HepG2 (cell line): ENCODE measurements at regions not wholly inside any gene's neighbourhood (a gene's known extent, or its start where the extent isn't known, plus 50 kb on each side); places are given as distances from the start of the nearest gene placed in this dataset.
"Not testable (repeated sequence)": the region's sequence is repeated elsewhere in the genome, so short reads cannot be mapped to it uniquely, and the experiment has no call there.

Source experiments
- ATAC-seq: fragments of 200-7000 bp; cut with Tn5 transposase; 3 replicates; pipeline ENCODE4 v1.9.1; 2020; ENCODE audit warnings: mild to moderate bottlenecking, moderate library complexity
- BruUV-seq: library from RNA; stranded (reverse); fragments of 400-500 nt; replicated peaks from 2 replicates; lab custom pipeline; 2021; lab: Mats Ljungman, UMichigan
- CTCF ChIA-PET: fragments of 300-600 bp; formaldehyde crosslinking; extraction: SDS; loops from one replicate; lab custom pipeline; 2021; ENCODE audit warnings: low total read pairs, inconsistent platforms, low intra/inter-chr PET ratio; lab: Yijun Ruan, JAX
- POLR2A ChIA-PET: fragments of 350-600 bp; sonication (Branson Sonifier 250); formaldehyde crosslinking; loops from one replicate; lab custom pipeline; 2020; ENCODE audit warnings: antibody characterized with exemption, inconsistent platforms; lab: Yijun Ruan, JAX
- DNase-seq: peaks from one replicate; pipeline ENCODE4 v3.0.0-alpha.2; 2015; ENCODE audit warnings: low spot score
- FAIRE-seq: peaks from 3 replicates; lab custom pipeline; 2011; peaks lifted over from hg19 to GRCh38; lab: Jason Lieb, UNC
- H2AFZ ChIP-seq: one replicate; pipeline ENCODE4 v1.6.1; 2011; ENCODE audit warnings: low read length, inconsistent platforms
- H3K27ac ChIP-seq: fragments of 300-600 bp; 3 replicates; pipeline ENCODE4 v1.8.0; 2011; ENCODE audit warnings: mixed run types, mild to moderate bottlenecking, mixed read lengths, low read length, inconsistent platforms; ENCODE audit not compliant: insufficient read depth; ENCODE audit errors: extremely low read length
- H3K27me3 ChIP-seq, 2 experiments: fragments of 200-600 bp in 1 of 2; 2 replicates in 1 of 2; 3 replicates in 1 of 2; pipeline versions ENCODE4 v1.6.0 to v1.8.0; 2011; ENCODE audit warnings: low read length in 2 of 2, mild to moderate bottlenecking in 2 of 2, moderate library complexity in 2 of 2, inconsistent platforms in 1 of 2; ENCODE audit not compliant: insufficient read depth in 2 of 2, control insufficient read depth in 1 of 2
- H3K36me3 ChIP-seq, 2 experiments: fragments of 200-600 bp in 1 of 2; replicated peaks in 1 of 2; 2 replicates in 1 of 2; 3 replicates in 1 of 2; pipeline versions ENCODE4 v1.5.1 to v1.8.0; 2011; ENCODE audit warnings: low read length in 2 of 2, inconsistent platforms in 1 of 2; ENCODE audit not compliant: insufficient read depth in 2 of 2, control insufficient read depth in 1 of 2
- H3K4me1 ChIP-seq: 2 replicates; pipeline ENCODE4 v1.5.1; 2012; ENCODE audit warnings: low read length, inconsistent platforms; ENCODE audit not compliant: insufficient read depth
- H3K4me2 ChIP-seq: 2 replicates; pipeline ENCODE4 v1.6.0; 2011; ENCODE audit warnings: low read depth, low read length, inconsistent platforms
- H3K4me3 ChIP-seq, 3 experiments: fragments of 200-600 bp in 1 of 3; sonication (generic), shearing (Covaris generic) in 1 of 3; replicated peaks in 1 of 3; 2 replicates each; pipeline ENCODE4 v1.5.1; 2011 to 2016; ENCODE audit warnings: low read length in 3 of 3, inconsistent platforms in 2 of 3, low read depth in 2 of 3, mild to moderate bottlenecking in 2 of 3, control low read depth in 1 of 3, mixed read lengths in 1 of 3; ENCODE audit not compliant: insufficient read depth in 1 of 3
- H3K79me2 ChIP-seq: one replicate; pipeline ENCODE4 v1.6.1; 2011; ENCODE audit warnings: low read length, inconsistent platforms; ENCODE audit not compliant: insufficient read depth
- H3K9ac ChIP-seq: 2 replicates; pipeline ENCODE4 v1.6.0; 2011; ENCODE audit warnings: mild to moderate bottlenecking, low read depth, low read length, inconsistent platforms; ENCODE audit not compliant: insufficient read depth
- H3K9me3 ChIP-seq: 2 replicates; pipeline ENCODE4 v1.5.1; 2012; ENCODE audit warnings: mild to moderate bottlenecking, low read length
- H4K20me1 ChIP-seq: 2 replicates; pipeline ENCODE4 v1.6.0; 2011; ENCODE audit warnings: inconsistent platforms, mild to moderate bottlenecking, low read length, moderate library complexity; ENCODE audit not compliant: insufficient read depth
- CC2D1A ChIP-seq: sonication (generic); formaldehyde crosslinking; IDR thresholded peaks from 2 replicates; pipeline ENCODE4 v1.8.1; 2023; ENCODE audit warnings: mild to moderate bottlenecking, missing genetic modification reagents
- NFAT5 ChIP-seq: sonication (generic); formaldehyde crosslinking; IDR thresholded peaks from 2 replicates; pipeline ENCODE4 v1.4.0; 2020; ENCODE audit warnings: missing genetic modification reagents
- RCOR2 ChIP-seq: IDR thresholded peaks from 2 replicates; pipeline ENCODE4 v1.6.1; 2016; ENCODE audit warnings: missing biosample characterization, missing genetic modification reagents
- RNF2 ChIP-seq: fragments of 450-650 bp; conservative IDR thresholded peaks from 2 replicates; pipeline ENCODE4 v1.6.1; 2016; ENCODE audit warnings: low read depth
- U2AF1 ChIP-seq: fragments of 200-400 bp; formaldehyde crosslinking; optimal IDR thresholded peaks from 2 replicates; pipeline ENCODE3; 2017; ENCODE audit warnings: mild to moderate bottlenecking, low read depth, low read length
- U2AF2 ChIP-seq: fragments of 200-400 bp; formaldehyde crosslinking; IDR thresholded peaks from 2 replicates; pipeline ENCODE4 v1.6.1; 2017; ENCODE audit warnings: low read depth, mild to moderate bottlenecking, low read length
- ZNF562 ChIP-seq: sonication (generic); formaldehyde crosslinking; IDR thresholded peaks from 2 replicates; pipeline ENCODE4 v1.8.0; 2022; ENCODE audit warnings: missing genetic modification reagents, borderline replicate concordance
- WGBS: methylation state at CpG from one replicate; pipeline ENCODE4 v1.1.6; 2017; ENCODE audit warnings: low lambda C conversion rate; 5-methylcytosine and 5-hydroxymethylcytosine counted together
- in situ Hi-C: cut with HindIII; loops from 2 replicates; pipeline ENCODE4 v1.10.0; 2017; ENCODE audit warnings: low pct_unique_long_range_greater_than_20kb; ENCODE audit not compliant: extremely low pct_ligation_motif_present
- intact Hi-C: fragments of 100-400 bp; cut with micrococcal nuclease; formaldehyde crosslinking; loops from one replicate; pipeline ENCODE4 v1.10.0; 2022; ENCODE audit not compliant: unreplicated experiment

DNA sequence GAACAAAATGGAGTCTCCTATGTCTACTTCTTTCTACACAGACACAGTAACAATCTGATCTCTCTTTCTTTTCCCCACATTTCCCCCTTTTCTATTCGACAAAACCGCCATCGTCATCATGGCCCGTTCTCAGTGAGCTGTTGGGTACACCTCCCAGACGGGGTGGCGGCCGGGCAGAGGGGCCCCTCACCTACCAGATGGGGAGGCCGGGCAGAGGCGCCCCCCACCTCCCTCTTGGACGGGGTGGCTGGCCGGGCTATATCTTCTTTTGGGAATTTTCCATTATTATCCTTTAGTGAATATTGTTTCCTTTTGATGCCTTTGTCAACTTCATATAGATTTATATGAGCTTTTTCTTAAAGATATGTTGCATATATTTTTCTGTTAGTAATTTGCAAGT, 53.4 kb upstream of the PMCH start:
- DNase-seq, H3K9me3 ChIP-seq, H3K27me3 ChIP-seq, FAIRE-seq, BruUV-seq, POLR2A ChIA-PET, H3K79me2 ChIP-seq, CTCF ChIA-PET, H3K9ac ChIP-seq, H3K4me1 ChIP-seq, H3K36me3 ChIP-seq, H3K4me3 ChIP-seq, intact Hi-C loops, H3K4me2 ChIP-seq, ATAC-seq, H4K20me1 ChIP-seq, H2AFZ ChIP-seq, H3K27ac ChIP-seq, in situ Hi-C loops: not testable (repeated sequence)
- WGBS = 51% methylated on average over 11 of the region's 11 CpGs

- no peaks in the 10 kb centered on the region for H4K20me1 ChIP-seq
- no peak for DNase-seq
- intact Hi-C loops (no loop called here), in situ Hi-C loops (no loop called here)
- no peak overlapping the region for H3K4me3 ChIP-seq
- H3K9ac ChIP-seq = no peak overlapping the region
- no peaks in the 10 kb centered on the region for H3K4me1 ChIP-seq
- BruUV-seq = no TSS peak
- no peak overlapping the region for H3K27ac ChIP-seq
- H3K36me3 ChIP-seq = no peaks in the 10 kb centered on the region
- TF ChIP-seq RCOR2 (CRISPR knock-in tag) (no peak), U2AF1 (no peak), U2AF2 (no peak), RNF2 (no peak), ZNF562 (no peak), CC2D1A (CRISPR knock-in tag) (no peak), NFAT5 (CRISPR knock-in tag) (no peak)
- H3K79me2 ChIP-seq = no peaks in the 10 kb centered on the region
- no peaks in the 10 kb centered on the region for H3K27me3 ChIP-seq
- H2AFZ ChIP-seq = no peak overlapping the region
- WGBS = 3% methylated on average over 2 of the region's 2 CpGs
- H3K9me3 ChIP-seq = no peaks in the 10 kb centered on the region
- FAIRE-seq = no peak
- CTCF ChIA-PET = no interaction called here
- POLR2A ChIA-PET = no interaction called here
- H3K4me2 ChIP-seq = no peak overlapping the region
- ATAC-seq = no peak
These were observed 51.6 kb upstream of the PMCH start for GRCh38 chr12:102249079-102249841.
